ENCODE measurements at regions not wholly inside any gene's neighbourhood (a gene's known extent, or its start where the extent isn't known, plus 50 kb on each side); places are given as distances from the start of the nearest gene placed in this dataset.

DNA sequence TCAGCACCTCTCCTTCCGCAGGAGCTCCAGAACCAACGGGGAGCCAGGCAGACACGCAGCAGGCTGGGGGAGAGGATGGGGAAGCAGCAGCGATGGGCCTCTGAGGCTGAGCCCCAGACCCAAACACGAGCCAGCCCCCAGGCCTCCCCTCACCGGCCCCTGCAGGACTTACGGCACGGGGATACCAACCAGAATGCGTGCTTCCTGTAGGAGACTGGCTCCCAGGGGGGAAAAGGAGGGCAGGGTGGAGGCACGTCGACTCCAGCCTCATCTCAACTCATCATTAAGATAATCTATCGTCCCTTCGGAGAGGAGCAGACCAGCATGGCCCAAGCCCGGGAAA, 495.1 kb upstream of the MYT1L start:
- H3K4me3 ChIP-seq (ENCODE audit: low read length) = no peak overlapping the region
- TF ChIP-seq, protein P1, sequence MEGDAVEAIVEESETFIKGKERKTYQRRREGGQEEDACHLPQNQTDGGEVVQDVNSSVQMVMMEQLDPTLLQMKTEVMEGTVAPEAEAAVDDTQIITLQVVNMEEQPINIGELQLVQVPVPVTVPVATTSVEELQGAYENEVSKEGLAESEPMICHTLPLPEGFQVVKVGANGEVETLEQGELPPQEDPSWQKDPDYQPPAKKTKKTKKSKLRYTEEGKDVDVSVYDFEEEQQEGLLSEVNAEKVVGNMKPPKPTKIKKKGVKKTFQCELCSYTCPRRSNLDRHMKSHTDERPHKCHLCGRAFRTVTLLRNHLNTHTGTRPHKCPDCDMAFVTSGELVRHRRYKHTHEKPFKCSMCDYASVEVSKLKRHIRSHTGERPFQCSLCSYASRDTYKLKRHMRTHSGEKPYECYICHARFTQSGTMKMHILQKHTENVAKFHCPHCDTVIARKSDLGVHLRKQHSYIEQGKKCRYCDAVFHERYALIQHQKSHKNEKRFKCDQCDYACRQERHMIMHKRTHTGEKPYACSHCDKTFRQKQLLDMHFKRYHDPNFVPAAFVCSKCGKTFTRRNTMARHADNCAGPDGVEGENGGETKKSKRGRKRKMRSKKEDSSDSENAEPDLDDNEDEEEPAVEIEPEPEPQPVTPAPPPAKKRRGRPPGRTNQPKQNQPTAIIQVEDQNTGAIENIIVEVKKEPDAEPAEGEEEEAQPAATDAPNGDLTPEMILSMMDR (conservative IDR thresholded peaks at IDR 0.05; ENCODE audit: low read length) = no peak
- no peak for DNase-seq (ENCODE audit: low read depth)

DNA sequence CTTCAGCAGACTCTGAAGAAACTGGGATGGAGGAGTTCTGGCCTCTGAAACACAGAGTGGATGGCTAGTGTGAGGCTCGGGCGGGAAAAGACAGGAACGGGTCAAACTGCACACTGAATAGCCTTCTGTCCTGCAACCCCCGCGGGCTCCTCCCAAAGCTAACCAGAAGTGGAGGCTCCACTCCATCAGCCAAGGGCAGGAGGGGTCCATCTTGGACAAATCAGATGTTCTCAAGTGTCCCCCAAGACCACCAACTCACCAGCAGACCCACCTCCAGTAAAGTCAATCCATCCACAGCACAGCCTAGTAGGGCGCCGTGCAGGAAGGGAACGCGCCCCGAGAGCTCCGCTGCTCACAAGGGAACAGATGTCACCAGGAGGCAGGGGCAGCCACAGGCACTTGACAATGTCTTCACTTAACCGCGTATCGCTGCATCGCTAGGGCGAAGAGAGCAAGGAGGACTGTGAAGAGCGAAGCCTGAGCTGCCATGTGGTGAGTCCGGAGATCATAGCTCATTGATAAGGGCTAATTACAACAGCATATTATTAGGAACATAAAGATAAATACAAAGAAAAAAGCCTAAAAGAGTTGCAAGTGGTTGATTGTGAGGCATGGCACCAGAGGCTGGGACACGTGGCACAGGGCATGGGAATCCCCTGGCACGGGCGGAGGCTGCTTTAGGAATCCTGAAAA, 494.6 kb upstream of the MYT1L start:
- TF ChIP-seq, protein P1 (conservative IDR thresholded peaks at IDR 0.05; ENCODE audit: low read length) = no peak

DNA sequence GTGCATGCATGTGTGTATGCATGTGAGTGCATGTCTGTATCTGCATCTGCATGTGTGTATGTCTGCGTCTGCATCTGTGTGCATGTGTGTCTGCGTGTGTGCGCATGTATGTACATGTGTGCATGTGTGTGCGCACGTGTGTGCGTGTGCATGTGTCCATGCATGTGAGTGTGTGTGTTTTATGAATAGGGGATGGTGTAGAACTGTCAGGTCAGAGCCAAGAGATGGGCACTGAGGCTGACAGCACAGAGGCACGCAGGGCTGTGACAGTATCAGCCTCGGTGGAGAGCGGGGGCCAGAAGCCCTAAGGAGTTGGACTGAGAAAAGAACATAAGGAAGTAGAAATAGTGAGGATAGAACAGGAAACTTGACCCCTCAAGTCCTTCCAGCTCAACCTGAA, 494.0 kb upstream of the MYT1L start:
- TF ChIP-seq, protein P1 (conservative IDR thresholded peaks at IDR 0.05; ENCODE audit: low read length) = no peak
- H3K4me3 ChIP-seq (ENCODE audit: low read length) = no peak overlapping the region
- no peak for DNase-seq (ENCODE audit: low read depth)

More for the DNA sequence above, 494.6 kb upstream of the MYT1L start:
- DNase-seq (ENCODE audit: low read depth) = no peak
- H3K4me3 ChIP-seq (ENCODE audit: low read length) = no peak overlapping the region

DNA sequence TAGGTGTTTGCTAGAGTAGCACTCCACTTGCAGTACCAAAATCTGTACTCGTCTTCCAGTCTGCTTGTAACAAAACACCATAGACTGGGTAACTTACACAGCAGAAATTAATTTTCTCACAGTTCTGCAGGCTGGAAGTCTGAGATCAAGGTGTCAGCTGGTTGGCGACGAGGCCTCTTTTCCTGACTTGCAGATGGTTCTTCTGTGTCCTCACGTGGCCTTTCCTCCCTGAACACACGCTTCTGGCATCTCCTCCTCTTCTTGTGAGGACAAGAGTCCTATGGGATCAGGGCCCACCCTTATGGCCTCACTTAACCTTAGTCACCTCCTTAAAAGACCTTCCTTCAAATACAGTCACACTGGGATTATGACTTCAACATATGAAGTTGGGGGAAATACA, 493.5 kb upstream of the MYT1L start:
- H3K4me3 ChIP-seq (ENCODE audit: low read length) = no peak overlapping the region
- TF ChIP-seq, protein P1 (conservative IDR thresholded peaks at IDR 0.05; ENCODE audit: low read length) = no peak
- DNase-seq (ENCODE audit: low read depth) = no peak

DNA sequence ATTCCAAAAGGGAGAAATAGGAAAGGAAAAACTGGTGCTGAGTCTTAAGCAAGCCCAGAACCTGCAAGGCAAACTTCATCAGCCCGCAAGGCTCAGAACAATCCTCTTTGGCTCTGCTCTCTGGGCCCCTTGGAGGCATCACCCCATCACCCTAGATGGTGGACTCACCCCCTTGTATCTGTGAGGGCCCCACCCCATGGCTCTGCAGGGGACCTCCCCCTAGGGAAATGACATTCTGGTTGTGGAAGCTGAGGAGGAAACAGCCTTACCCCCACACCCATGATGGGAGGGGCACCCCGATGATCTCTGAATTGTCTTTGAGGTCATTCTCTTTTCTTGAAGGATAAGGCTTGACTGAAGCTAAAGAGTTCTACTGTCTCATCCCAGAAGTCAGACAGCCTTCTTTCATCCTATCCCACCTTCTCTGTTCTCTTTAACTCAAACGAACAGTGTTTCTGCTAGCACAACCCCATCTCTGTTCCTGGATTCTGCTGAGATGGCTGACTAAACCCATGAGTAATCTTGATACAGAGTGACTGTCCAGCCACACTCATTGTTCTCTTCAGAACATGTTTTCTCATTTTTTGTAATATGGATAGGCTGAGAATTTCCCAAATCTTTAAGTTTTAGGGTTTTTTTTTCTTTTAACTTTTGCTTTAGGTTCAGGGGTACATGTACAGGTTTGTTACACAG, 492.1 kb upstream of the MYT1L start:
- TF ChIP-seq, protein P1 (conservative IDR thresholded peaks at IDR 0.05; ENCODE audit: low read length) = no peak
- H3K4me3 ChIP-seq (ENCODE audit: low read length) = no peak overlapping the region
- DNase-seq (ENCODE audit: low read depth) = no peak

DNA sequence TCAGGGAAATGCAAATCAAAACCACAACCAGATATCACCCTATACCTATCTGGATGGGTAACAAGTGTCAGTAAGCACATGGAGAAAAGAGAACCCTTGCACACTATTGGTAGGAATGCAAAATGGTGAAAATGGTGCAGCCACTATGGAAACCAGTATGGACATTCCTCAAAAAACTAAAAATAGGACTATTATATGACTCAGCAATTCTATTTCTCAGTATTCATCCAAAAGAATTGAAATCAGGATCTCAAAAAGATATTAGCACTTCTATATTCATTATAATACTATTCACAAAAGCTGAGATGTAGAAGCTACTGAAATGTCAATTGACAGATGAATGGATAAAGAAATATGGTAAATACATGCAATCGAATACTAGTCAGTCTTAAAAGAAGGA, 491.1 kb upstream of the MYT1L start:
- no peak overlapping the region for H3K4me3 ChIP-seq (ENCODE audit: low read length)
- no peak for DNase-seq (ENCODE audit: low read depth)
- TF ChIP-seq, protein P1 (conservative IDR thresholded peaks at IDR 0.05; ENCODE audit: low read length) = no peak

DNA sequence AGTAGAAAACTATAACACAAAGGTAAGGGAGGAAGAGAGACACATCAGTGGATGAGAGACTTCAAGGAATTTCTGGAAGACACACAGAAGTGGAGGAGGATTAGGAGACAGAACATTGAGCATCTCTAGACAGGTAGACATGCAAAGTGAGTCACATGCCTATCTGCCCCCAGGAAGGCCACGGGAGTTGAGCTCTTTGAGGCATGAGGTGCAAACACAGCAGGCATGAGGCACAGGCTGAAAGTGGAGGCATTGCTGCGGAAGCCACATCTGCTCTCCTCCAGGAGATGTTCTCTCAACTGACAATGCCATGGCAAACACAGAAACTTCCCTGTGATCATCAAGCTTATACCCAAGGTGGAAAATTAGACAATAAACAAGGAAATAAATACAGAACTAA, 481.6 kb upstream of the MYT1L start:
- TF ChIP-seq, protein P1 (conservative IDR thresholded peaks at IDR 0.05; ENCODE audit: low read length) = no peak
- DNase-seq (ENCODE audit: low read depth) = no peak
- no peak overlapping the region for H3K4me3 ChIP-seq (ENCODE audit: low read length)

All from AG10803 (cell line).